ENCODE measurements at regions not wholly inside any gene's neighbourhood (a gene's known extent, or its start where the extent isn't known, plus 50 kb on each side); places are given as distances from the start of the nearest gene placed in this dataset.

DNA sequence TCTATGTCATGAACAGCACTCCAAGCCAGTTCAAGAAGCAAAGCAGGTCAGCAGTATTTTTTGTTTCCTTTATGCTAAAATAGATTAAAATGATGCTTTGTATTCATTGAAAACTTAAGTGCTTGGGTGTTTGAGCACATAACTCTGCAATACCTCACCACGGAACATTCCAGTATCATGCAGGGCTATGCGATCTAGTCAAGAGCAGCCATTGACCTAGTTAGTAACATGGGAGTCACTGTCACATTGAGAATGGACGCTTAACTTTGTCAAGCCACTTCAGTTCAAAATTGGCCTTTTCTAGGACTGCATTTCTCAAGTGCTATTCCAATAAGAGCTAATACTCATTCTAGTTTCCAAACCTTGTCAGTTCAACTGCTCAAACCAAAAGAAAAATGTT is 160.1 kb upstream of the FSTL5 start:
- TF ChIP-seq, protein P1, sequence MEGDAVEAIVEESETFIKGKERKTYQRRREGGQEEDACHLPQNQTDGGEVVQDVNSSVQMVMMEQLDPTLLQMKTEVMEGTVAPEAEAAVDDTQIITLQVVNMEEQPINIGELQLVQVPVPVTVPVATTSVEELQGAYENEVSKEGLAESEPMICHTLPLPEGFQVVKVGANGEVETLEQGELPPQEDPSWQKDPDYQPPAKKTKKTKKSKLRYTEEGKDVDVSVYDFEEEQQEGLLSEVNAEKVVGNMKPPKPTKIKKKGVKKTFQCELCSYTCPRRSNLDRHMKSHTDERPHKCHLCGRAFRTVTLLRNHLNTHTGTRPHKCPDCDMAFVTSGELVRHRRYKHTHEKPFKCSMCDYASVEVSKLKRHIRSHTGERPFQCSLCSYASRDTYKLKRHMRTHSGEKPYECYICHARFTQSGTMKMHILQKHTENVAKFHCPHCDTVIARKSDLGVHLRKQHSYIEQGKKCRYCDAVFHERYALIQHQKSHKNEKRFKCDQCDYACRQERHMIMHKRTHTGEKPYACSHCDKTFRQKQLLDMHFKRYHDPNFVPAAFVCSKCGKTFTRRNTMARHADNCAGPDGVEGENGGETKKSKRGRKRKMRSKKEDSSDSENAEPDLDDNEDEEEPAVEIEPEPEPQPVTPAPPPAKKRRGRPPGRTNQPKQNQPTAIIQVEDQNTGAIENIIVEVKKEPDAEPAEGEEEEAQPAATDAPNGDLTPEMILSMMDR (IDR thresholded peaks at IDR 0.05), result no peak
- TF ChIP-seq ZFX (IDR thresholded peaks at IDR 0.05; ENCODE audit: borderline replicate concordance), result no peak

All from 22Rv1 (cell line).